ENCODE measurements at regions not wholly inside any gene's neighbourhood (a gene's known extent, or its start where the extent isn't known, plus 50 kb on each side); places are given as distances from the start of the nearest gene placed in this dataset.
A peak's percentile ranks its signal among the peaks of the same experiment; 100 is the strongest.

DNA sequence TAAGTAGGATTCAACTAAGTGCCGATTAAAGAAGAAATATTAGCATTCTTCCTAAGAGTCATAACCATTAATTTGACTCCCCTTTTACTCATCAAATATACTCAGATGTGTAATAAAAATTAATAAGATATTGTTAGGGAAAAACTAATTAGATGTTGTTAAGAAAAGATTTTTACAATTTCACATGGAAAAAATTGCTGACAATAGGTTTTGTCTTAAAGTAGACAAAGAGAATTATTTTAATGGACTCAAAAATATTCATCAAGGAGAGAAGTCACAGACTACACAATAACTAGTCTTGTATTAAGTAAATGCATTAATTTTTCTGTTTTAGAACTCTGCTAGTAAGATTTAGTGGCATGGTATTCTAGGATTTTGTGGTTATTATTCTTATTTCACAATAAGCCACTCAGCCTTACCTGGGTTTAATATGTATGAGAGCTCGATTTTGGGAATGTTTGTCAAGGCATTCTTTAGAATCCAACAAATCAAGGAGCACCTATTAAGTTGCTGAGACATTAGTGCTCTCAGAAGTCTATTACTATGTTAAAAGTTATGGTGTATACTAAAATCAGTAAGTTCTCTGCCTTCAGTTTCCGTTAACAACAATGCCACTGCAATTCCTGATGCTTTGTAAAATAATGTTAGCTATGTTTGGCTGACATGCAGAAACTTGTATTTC, 110.2 kb upstream of the UGT8 start:
- H3K27me3 Mint-ChIP-seq (ENCODE audit: low read depth) = no peaks in the 10 kb centered on the region
- H3K27ac Mint-ChIP-seq = no peak overlapping the region
- no peak overlapping the region for H3K4me3 Mint-ChIP-seq
- H3K4me1 Mint-ChIP-seq = peaks cover 5% of the 10 kb centered on the region
- H3K9me3 Mint-ChIP-seq = peaks cover 4% of the 10 kb centered on the region
- H3K36me3 Mint-ChIP-seq (ENCODE audit: low read depth) = no peaks in the 10 kb centered on the region
- TF ChIP-seq, protein P1, sequence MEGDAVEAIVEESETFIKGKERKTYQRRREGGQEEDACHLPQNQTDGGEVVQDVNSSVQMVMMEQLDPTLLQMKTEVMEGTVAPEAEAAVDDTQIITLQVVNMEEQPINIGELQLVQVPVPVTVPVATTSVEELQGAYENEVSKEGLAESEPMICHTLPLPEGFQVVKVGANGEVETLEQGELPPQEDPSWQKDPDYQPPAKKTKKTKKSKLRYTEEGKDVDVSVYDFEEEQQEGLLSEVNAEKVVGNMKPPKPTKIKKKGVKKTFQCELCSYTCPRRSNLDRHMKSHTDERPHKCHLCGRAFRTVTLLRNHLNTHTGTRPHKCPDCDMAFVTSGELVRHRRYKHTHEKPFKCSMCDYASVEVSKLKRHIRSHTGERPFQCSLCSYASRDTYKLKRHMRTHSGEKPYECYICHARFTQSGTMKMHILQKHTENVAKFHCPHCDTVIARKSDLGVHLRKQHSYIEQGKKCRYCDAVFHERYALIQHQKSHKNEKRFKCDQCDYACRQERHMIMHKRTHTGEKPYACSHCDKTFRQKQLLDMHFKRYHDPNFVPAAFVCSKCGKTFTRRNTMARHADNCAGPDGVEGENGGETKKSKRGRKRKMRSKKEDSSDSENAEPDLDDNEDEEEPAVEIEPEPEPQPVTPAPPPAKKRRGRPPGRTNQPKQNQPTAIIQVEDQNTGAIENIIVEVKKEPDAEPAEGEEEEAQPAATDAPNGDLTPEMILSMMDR (IDR thresholded peaks at IDR 0.05; ENCODE audit: unreplicated experiment in 3 of 3) = no peak

DNA sequence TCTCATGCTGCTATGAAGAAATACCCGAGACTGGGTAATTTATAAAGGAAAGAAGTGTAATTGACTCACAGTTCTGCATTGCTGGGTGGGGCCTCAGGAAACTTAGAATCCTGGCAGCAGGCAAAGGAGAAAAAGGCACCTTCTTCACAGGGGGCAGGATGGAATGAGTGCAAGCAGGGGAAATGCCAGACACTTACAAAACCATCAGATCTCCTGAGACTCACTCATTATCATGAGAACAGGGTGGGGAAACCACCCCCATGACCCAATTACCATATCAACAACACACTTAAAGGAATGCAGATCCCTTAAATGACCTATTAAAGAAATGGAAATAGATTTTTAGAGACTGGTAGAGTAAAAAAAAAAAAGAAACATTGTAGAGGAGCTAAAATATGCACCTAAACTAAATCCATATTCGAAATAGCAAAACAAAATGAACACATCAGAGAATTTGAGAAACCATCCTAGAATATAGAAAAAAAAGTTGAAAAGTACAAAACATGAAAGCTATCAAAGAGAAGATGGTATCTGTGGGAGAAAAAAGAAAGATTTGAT, 104.3 kb upstream of the UGT8 start:
- Mint-ChIP-seq H3K27ac (no peak overlapping the region), H3K4me3 (no peak overlapping the region), H3K27me3 (ENCODE audit: low read depth) (no peaks in the 10 kb centered on the region), H3K9me3 (peaks cover 4% of the 10 kb centered on the region), H3K4me1 (no peaks in the 10 kb centered on the region), H3K36me3 (ENCODE audit: low read depth) (no peaks in the 10 kb centered on the region)
- TF ChIP-seq, protein P1 (IDR thresholded peaks at IDR 0.05; ENCODE audit: unreplicated experiment in 3 of 3) = no peak

DNA sequence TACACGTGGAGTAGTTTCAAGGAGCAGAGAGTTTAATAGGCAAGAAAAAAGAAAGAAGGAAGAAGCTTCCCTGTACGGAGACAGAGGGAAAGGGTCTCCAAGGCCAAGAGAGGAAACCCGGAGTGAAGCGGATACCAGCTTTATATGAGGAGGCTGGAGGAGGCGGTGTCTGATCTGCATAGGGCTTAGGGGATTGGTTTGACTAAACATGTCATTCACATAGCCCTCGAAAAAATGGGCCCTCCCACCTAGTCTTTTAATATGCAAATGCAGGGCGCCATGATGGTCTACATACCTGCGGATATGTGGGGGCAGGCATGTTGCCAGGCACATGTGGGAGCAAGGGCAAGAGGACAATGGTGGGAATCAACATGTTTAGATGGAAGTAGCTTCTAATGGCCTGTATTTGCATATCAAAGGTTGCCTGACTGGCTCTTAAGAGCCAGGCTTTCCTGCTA, 103.1 kb upstream of the UGT8 start:
- no peak overlapping the region for H3K4me3 Mint-ChIP-seq
- peaks cover 4% of the 10 kb centered on the region for H3K9me3 Mint-ChIP-seq
- TF ChIP-seq, protein P1 (IDR thresholded peaks at IDR 0.05; ENCODE audit: unreplicated experiment in 3 of 3) = no peak
- no peaks in the 10 kb centered on the region for H3K36me3 Mint-ChIP-seq (ENCODE audit: low read depth)
- H3K27me3 Mint-ChIP-seq (ENCODE audit: low read depth) = no peaks in the 10 kb centered on the region
- no peaks in the 10 kb centered on the region for H3K4me1 Mint-ChIP-seq
- no peak overlapping the region for H3K27ac Mint-ChIP-seq

DNA sequence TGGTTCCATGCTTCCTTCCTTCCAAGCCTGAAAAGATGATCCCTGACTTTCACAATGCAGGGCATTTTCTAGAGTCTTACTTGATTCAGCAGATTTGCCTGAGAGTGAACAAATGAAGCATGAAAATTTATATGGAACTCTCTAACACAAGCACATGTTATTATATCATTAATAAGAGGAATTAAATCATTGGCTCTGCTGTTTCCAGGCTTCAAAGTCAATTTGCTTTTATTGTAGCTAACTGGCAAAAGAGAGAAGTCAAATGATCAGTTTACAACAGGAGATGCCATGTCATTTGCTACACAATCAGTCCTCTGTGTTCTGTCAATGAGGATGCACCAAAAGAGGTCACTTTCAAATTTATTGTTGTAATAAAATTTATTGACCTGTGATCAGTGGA, 101.5 kb upstream of the UGT8 start:
- Mint-ChIP-seq H3K4me3 (no peak overlapping the region), H3K27me3 (ENCODE audit: low read depth) (no peaks in the 10 kb centered on the region), H3K36me3 (ENCODE audit: low read depth) (no peaks in the 10 kb centered on the region), H3K4me1 (no peaks in the 10 kb centered on the region), H3K9me3 (peaks cover 4% of the 10 kb centered on the region), H3K27ac (no peak overlapping the region)
- TF ChIP-seq, protein P1 (IDR thresholded peaks at IDR 0.05; ENCODE audit: unreplicated experiment in 3 of 3) = no peak

DNA sequence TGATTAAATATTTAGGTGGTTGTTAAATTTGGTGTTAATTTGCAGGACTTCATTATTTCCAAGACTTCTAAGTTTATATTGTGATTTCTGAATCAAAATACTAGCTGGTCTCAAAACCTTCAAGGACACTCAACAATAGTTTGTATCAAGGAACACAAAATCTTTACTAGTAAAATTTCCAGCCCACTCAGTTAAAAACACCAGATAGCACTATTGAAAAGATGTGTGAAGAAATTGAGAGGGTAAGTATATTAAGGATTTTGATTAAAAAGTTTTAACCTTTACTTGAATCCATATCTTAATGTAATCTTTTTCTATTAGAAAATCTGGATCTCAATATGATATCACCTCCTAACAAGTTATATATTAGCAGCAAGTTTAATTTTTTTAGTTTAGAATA, 89.3 kb upstream of the UGT8 start:
- no peaks in the 10 kb centered on the region for H3K9me3 Mint-ChIP-seq
- H3K27ac Mint-ChIP-seq = no peak overlapping the region
- no peaks in the 10 kb centered on the region for H3K27me3 Mint-ChIP-seq (ENCODE audit: low read depth)
- TF ChIP-seq, protein P1 (IDR thresholded peaks at IDR 0.05; ENCODE audit: unreplicated experiment in 3 of 3) = peak in 1 of 3 experiments; percentile 10
- no peaks in the 10 kb centered on the region for H3K36me3 Mint-ChIP-seq (ENCODE audit: low read depth)
- no peaks in the 10 kb centered on the region for H3K4me1 Mint-ChIP-seq
- no peak overlapping the region for H3K4me3 Mint-ChIP-seq
